Body of pancreas (tissue), 4 donors: ENCODE measurements at regions not wholly inside any gene's neighbourhood (a gene's known extent, or its start where the extent isn't known, plus 50 kb on each side); places are given as distances from the start of the nearest gene placed in this dataset.

Experiments used
- CTCF ChIP-seq, 7 experiments: fragments of 450-650 bp in 4 of 7; fragments of 200-600 bp in 3 of 7; sonication (generic) in 3 of 7; IDR thresholded peaks; one replicate each; pipeline ENCODE4 v1.5.1; 2016 to 2019; ENCODE audit warnings: antibody characterized with exemption in 7 of 7
- POLR2A ChIP-seq, 3 donors: fragments of 450-650 bp; IDR thresholded peaks; one replicate each; pipeline ENCODE4 v1.6.1; 2016; ENCODE audit warnings: antibody characterized with exemption in 3 of 3, mild to moderate bottlenecking in 2 of 3

GRCh38 chr17:77296769-77297409, 156.1 kb downstream of the SEC14L1 start:
- TF ChIP-seq CTCF (IDR thresholded peaks at IDR 0.05), result no peak
- no peak for TF ChIP-seq POLR2A (IDR thresholded peaks at IDR 0.05)
